K562 (cell line): ENCODE measurements at regions not wholly inside any gene's neighbourhood (a gene's known extent, or its start where the extent isn't known, plus 50 kb on each side); places are given as distances from the start of the nearest gene placed in this dataset.

Source experiments
- ATAC-seq: fragments of 200-7000 bp; cut with Tn5 transposase; 3 replicates; pipeline ENCODE4 v1.9.1; 2020; ENCODE audit warnings: moderate library complexity
- BruUV-seq: library from RNA; stranded (reverse); fragments of 400-500 nt; replicated peaks from 2 replicates; lab custom pipeline; 2021; lab: Mats Ljungman, UMichigan
- CTCF ChIA-PET: fragments of 300-600 bp; formaldehyde crosslinking; extraction: SDS; loops from one replicate; lab custom pipeline; 2021; ENCODE audit warnings: low intra/inter-chr PET ratio; lab: Yijun Ruan, JAX
- POLR2A ChIA-PET: fragments of 300-600, 350-650 bp; sonication (Branson Sonifier 250); formaldehyde crosslinking; extraction: SDS; loops from one replicate; lab custom pipeline; 2021; ENCODE audit warnings: antibody characterized with exemption, inconsistent platforms; lab: Yijun Ruan, JAX
- DNase-seq, 4 experiments: peaks; one replicate each; pipeline versions ENCODE4 v3.0.0 to v3.0.0-alpha.2; 2011 to 2018; ENCODE audit warnings: low spot score in 3 of 4, mixed read lengths in 3 of 4; ENCODE audit errors: extremely low read depth in 1 of 4
- FAIRE-seq: peaks from 2 replicates; lab custom pipeline; 2011; peaks lifted over from hg19 to GRCh38; lab: Jason Lieb, UNC
- H2AFZ ChIP-seq: 2 replicates; pipeline ENCODE4 v1.6.0; 2011; ENCODE audit warnings: low read depth, low read length, control low read depth, inconsistent platforms
- H3K27ac ChIP-seq: fragments of 200-600 bp; 3 replicates; pipeline ENCODE4 v1.8.0; 2011; ENCODE audit warnings: low read depth, mild to moderate bottlenecking, control low read depth, inconsistent platforms, low read length, moderate library complexity, mixed read lengths; ENCODE audit errors: extremely low read depth
- H3K27me3 ChIP-seq, 2 experiments: fragments of 300-600 bp in 1 of 2; 2 replicates in 1 of 2; 3 replicates in 1 of 2; pipeline versions ENCODE4 v1.6.0 to v1.8.0; 2011; ENCODE audit warnings: inconsistent platforms in 2 of 2, low read length in 2 of 2, mild to moderate bottlenecking in 1 of 2, mixed read lengths in 1 of 2, moderate library complexity in 1 of 2; ENCODE audit not compliant: control insufficient read depth in 2 of 2, insufficient read depth in 2 of 2
- H3K36me3 ChIP-seq: fragments of 300-600 bp; 3 replicates; pipeline ENCODE4 v1.8.0; 2011; ENCODE audit warnings: mild to moderate bottlenecking, low read length, inconsistent platforms; ENCODE audit not compliant: control insufficient read depth, insufficient read depth
- H3K4me1 ChIP-seq, 2 experiments: fragments of 200-600 bp in 1 of 2; replicated peaks in 1 of 2; 2 replicates in 1 of 2; 3 replicates in 1 of 2; pipeline versions ENCODE4 v1.5.1 to v1.8.0; 2011; ENCODE audit warnings: inconsistent platforms in 2 of 2, low read length in 2 of 2, mild to moderate bottlenecking in 1 of 2, mixed read lengths in 1 of 2, moderate library complexity in 1 of 2; ENCODE audit not compliant: control insufficient read depth in 2 of 2, insufficient read depth in 2 of 2
- H3K4me2 ChIP-seq: 2 replicates; pipeline ENCODE4 v1.6.1; 2011; ENCODE audit warnings: low read length, control low read depth, inconsistent platforms, mixed read lengths; ENCODE audit not compliant: insufficient read depth
- H3K4me3 ChIP-seq: fragments of 200-600 bp; sonication (generic), shearing (Covaris generic); 2 replicates; pipeline ENCODE4 v1.5.1; 2016; ENCODE audit warnings: control low read depth, inconsistent platforms
- H3K79me2 ChIP-seq: fragments of 200-600 bp; 3 replicates; pipeline ENCODE4 v1.8.0; 2011; ENCODE audit warnings: low read length, inconsistent platforms; ENCODE audit not compliant: control insufficient read depth, insufficient read depth
- H3K9ac ChIP-seq, 2 experiments: 2 replicates each; pipeline versions ENCODE4 v1.6.0 to v1.6.1; 2011; ENCODE audit warnings: low read depth in 2 of 2, low read length in 2 of 2, control low read depth in 1 of 2, inconsistent platforms in 1 of 2, mild to moderate bottlenecking in 1 of 2, mixed read lengths in 1 of 2; ENCODE audit not compliant: insufficient read depth in 1 of 2
- H3K9me1 ChIP-seq: one replicate; pipeline ENCODE4 v1.6.0; 2011; ENCODE audit warnings: inconsistent platforms, mild to moderate bottlenecking, low read length, moderate library complexity; ENCODE audit not compliant: control insufficient read depth, insufficient read depth
- H3K9me3 ChIP-seq: replicated peaks from 2 replicates; pipeline ENCODE4 v1.5.1; 2011; ENCODE audit warnings: low read depth, low read length, inconsistent platforms; ENCODE audit not compliant: control insufficient read depth, insufficient read depth
- H4K20me1 ChIP-seq: replicated peaks from 2 replicates; pipeline ENCODE4 v1.6.1; 2011; ENCODE audit warnings: low read length, inconsistent platforms, mixed read lengths; ENCODE audit not compliant: control insufficient read depth, insufficient read depth
- CREM ChIP-seq: IDR thresholded peaks from 2 replicates; pipeline ENCODE4 v1.6.1; 2014; ENCODE audit warnings: antibody characterized with exemption, low read depth
- HMG20A ChIP-seq: fragments of 450-650 bp; formaldehyde crosslinking; conservative IDR thresholded peaks from 2 replicates; pipeline ENCODE4 v1.4.0; 2020; ENCODE audit warnings: mild to moderate bottlenecking, mixed read lengths
- PTTG1 ChIP-seq: fragments of 450-650 bp; IDR thresholded peaks from 2 replicates; pipeline ENCODE4 v1.6.1; 2016; ENCODE audit warnings: low read depth, mild to moderate bottlenecking, missing genetic modification characterization, missing compliant biosample characterization
- RAD51 ChIP-seq: fragments of 450-650 bp; IDR thresholded peaks from 2 replicates; pipeline ENCODE4 v1.7.1; 2016; ENCODE audit warnings: low read depth, mild to moderate bottlenecking, borderline replicate concordance
- SPI1 ChIP-seq: IDR thresholded peaks from 2 replicates; pipeline ENCODE4 v1.6.1; 2011; ENCODE audit warnings: low read depth, low read length, control low read depth, borderline replicate concordance
- WGBS: fragments of 100-300 bp; shearing (Covaris generic); methylation state at CpG from one replicate; pipeline ENCODE4 v1.1.6; 2016; ENCODE audit warnings: low coverage, mixed read lengths; ENCODE audit not compliant: insufficient coverage; ENCODE audit errors: missing lambda C conversion rate; 5-methylcytosine and 5-hydroxymethylcytosine counted together
- in situ Hi-C: fragments of 300-500 bp; cut with MboI; formaldehyde crosslinking; loops from 4 replicates; pipeline ENCODE4 v1.15.0; 2018; ENCODE audit warnings: inconsistent platforms, mixed read lengths
- intact Hi-C: fragments of 100-400 bp; cut with micrococcal nuclease; formaldehyde crosslinking; loops from 2 replicates; pipeline ENCODE4 v1.14.2; 2022

- Histone ChIP-seq H3K9me3 (no peaks in the 10 kb centered on the region), H3K4me2 (no peak overlapping the region)
- DNase-seq (no peak), ATAC-seq (no peak)
- in situ Hi-C loops, result no loop called here
- no TSS peak for BruUV-seq
- TF ChIP-seq PTTG1 (tag), result no peak
- no peak for TF ChIP-seq RAD51
- TF ChIP-seq, all 486 proteins: peak for 0
- no peaks in the 10 kb centered on the region for H3K36me3 ChIP-seq
- no peak overlapping the region for H3K27ac ChIP-seq
- ChIA-PET CTCF (no interaction called here), POLR2A (no interaction called here)
- no peaks in the 10 kb centered on the region for H3K4me1 ChIP-seq
- H2AFZ ChIP-seq, result no peak overlapping the region
- peaks cover 11% of the 10 kb centered on the region; the same call in 1 of the 2 replicates for H4K20me1 ChIP-seq
- no peak for FAIRE-seq
- peaks cover 3% of the 10 kb centered on the region for H3K9me1 ChIP-seq
- no peak overlapping the region for H3K4me3 ChIP-seq
- WGBS, result 0% methylated on average over 9 of the region's 9 CpGs
- intact Hi-C loops, result no loop called here
- H3K9ac ChIP-seq, result no peak overlapping the region
- no peaks in the 10 kb centered on the region for H3K79me2 ChIP-seq
- H3K27me3 ChIP-seq, result peaks cover 21 to 72% of the 10 kb centered on the region in 2 experiments; a peak in 4 of 5 replicates
Measured at GRCh38 chr12:111171345-111171744, 197.6 kb downstream of the PHETA1 start.

- no peak overlapping the region for H3K27ac ChIP-seq
- in situ Hi-C loops (no loop called here), intact Hi-C loops (no loop called here)
- FAIRE-seq, result no peak
- BruUV-seq, result no TSS peak
- H3K4me1 ChIP-seq, result no peaks in the 10 kb centered on the region
- no peak for DNase-seq
- ChIA-PET CTCF (no interaction called here), POLR2A (no interaction called here)
- no peak overlapping the region for H3K4me2 ChIP-seq
- H3K9me3 ChIP-seq, result no peaks in the 10 kb centered on the region
- no peak overlapping the region for H2AFZ ChIP-seq
- H4K20me1 ChIP-seq, result peaks cover 11% of the 10 kb centered on the region; the same call in 1 of the 2 replicates
- 0% methylated on average over 5 of the region's 8 CpGs for WGBS
- no peaks in the 10 kb centered on the region for H3K36me3 ChIP-seq
- no peak overlapping the region for H3K4me3 ChIP-seq
- no peaks in the 10 kb centered on the region for H3K79me2 ChIP-seq
- H3K9me1 ChIP-seq, result peaks cover 3% of the 10 kb centered on the region
- ATAC-seq, result no peak
- no peak for TF ChIP-seq HMG20A (CRISPR knock-in tag)
- 0 out of 2 replicates have a peak, but pooled peaks have one; percentile 29 for TF ChIP-seq CREM
- peak; percentile 95 for TF ChIP-seq SPI1
- no peak overlapping the region for H3K9ac ChIP-seq
- H3K27me3 ChIP-seq, result peaks cover 21 to 78% of the 10 kb centered on the region in 2 experiments; a peak in 4 of 5 replicates
Measured at GRCh38 chr12:111170543-111170942, 198.4 kb downstream of the PHETA1 start.
